A673 (cell line): ENCODE measurements at regions not wholly inside any gene's neighbourhood (a gene's known extent, or its start where the extent isn't known, plus 50 kb on each side); places are given as distances from the start of the nearest gene placed in this dataset.

Source experiments
- EZH2 ChIP-seq: fragments of 200-600 bp; sonication (generic); IDR thresholded peaks from 2 replicates; pipeline ENCODE4 v1.6.1; 2017; ENCODE audit warnings: borderline replicate concordance, low read depth, mild to moderate bottlenecking, mixed read lengths, antibody characterized with exemption, low read length; ENCODE audit not compliant: poor library complexity, severe bottlenecking
- TF ChIP-seq, protein P1 (sequence below): fragments of 300-800, 200-600 bp; sonication (generic); conservative IDR thresholded peaks from 2 replicates; pipeline ENCODE4 v1.5.1; 2017; ENCODE audit warnings: low read depth, mild to moderate bottlenecking, antibody characterized with exemption, low read length, moderate library complexity, mixed read lengths

GRCh38 chr3:14597266-14597665, 54.3 kb upstream of the CCDC174 start:
- TF ChIP-seq, protein P1, sequence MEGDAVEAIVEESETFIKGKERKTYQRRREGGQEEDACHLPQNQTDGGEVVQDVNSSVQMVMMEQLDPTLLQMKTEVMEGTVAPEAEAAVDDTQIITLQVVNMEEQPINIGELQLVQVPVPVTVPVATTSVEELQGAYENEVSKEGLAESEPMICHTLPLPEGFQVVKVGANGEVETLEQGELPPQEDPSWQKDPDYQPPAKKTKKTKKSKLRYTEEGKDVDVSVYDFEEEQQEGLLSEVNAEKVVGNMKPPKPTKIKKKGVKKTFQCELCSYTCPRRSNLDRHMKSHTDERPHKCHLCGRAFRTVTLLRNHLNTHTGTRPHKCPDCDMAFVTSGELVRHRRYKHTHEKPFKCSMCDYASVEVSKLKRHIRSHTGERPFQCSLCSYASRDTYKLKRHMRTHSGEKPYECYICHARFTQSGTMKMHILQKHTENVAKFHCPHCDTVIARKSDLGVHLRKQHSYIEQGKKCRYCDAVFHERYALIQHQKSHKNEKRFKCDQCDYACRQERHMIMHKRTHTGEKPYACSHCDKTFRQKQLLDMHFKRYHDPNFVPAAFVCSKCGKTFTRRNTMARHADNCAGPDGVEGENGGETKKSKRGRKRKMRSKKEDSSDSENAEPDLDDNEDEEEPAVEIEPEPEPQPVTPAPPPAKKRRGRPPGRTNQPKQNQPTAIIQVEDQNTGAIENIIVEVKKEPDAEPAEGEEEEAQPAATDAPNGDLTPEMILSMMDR, result no peak
- no peak for TF ChIP-seq EZH2
